ENCODE measurements at regions not wholly inside any gene's neighbourhood (a gene's known extent, or its start where the extent isn't known, plus 50 kb on each side); places are given as distances from the start of the nearest gene placed in this dataset.

DNA sequence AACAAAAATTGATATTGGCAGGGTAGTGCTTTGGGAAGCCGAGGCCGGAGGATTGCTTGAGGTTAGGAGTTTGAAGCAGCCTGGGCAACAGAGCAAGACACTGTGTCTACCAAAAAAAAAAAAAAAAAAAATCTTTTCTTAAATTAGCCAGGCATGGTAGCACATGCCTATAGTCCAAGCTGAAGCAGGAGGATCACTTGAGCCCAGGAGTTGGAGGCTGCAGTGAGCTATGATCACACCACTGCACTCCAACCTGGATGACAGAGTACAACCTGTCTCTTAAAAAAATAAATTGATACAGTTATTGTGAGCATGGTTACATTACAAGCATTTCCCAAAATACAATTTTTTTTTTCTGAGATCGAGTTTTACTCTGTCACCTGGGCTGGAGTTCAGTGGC is 59.4 kb upstream of the SVIL start:
- WGBS, 3 donors, result 92 to 100% (median 93%) methylated on average over 3 of the region's 3 CpGs
- no peak overlapping the region for H3K27ac ChIP-seq (ENCODE audit: low read depth, low read length)

- WGBS, 3 donors, result 51 to 77% (median 52%) methylated on average over 5 of the region's 5 CpGs
- H3K27ac ChIP-seq (ENCODE audit: low read depth, low read length), result no peak overlapping the region
Observed at GRCh38 chr10:29692121-29692539, 57.4 kb upstream of the SVIL start.

GRCh38 chr10:29691564-29692072 is 56.8 kb upstream of the SVIL start:
- 43 to 70% (median 45%) methylated on average over 5 of the region's 5 CpGs for WGBS, 3 donors
- H3K27ac ChIP-seq (ENCODE audit: low read depth, low read length), result no peak overlapping the region

GRCh38 chr10:29689001-29689400 is 54.2 kb upstream of the SVIL start:
- no peak overlapping the region for H3K27ac ChIP-seq (ENCODE audit: low read depth, low read length)
- WGBS, 3 donors, result 65 to 78% (median 67%) methylated on average over 7 of the region's 7 CpGs

- H3K27ac ChIP-seq (ENCODE audit: low read depth, low read length), result no peak overlapping the region
- 21 to 42% (median 32%) methylated on average over 7 of the region's 7 CpGs for WGBS, 3 donors
Observed at GRCh38 chr10:29688230-29688661, 53.5 kb upstream of the SVIL start.

DNA sequence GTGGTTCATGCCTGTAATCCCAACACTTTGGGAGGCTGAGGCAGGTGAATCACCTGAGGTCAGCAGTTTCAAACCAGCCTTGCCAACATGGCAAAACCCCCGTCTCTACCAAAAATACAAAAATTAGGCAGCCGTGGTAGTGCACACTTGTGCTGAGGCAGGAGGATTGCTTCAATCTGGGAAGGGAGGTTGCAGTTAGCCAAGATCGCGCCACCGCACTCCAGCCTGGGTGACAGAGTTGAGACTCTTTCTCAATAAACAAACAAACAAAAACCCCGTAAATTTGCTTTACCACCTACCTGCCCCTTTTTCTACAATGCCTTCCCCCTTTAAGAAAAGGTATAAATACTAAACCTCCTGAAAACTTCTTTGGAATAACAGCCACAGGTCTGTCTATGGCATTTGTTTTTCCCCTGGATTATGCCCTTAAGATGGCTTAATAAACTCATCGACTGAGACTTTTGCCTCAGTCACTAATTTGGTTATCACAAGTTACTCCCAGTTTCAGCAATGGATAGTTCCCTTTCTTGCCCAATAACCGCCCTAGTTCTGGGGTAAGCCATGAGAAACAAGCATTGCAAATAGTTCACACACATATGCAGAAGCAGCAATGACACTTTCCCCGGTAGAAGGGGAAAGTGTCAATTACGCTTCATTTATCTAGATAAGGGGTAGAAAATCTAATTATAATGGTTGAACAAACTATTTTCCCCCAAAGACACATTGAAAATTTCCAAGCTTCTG is 52.8 kb upstream of the SVIL start:
- WGBS, 3 donors, result 58 to 89% (median 66%) methylated on average over 10 of the region's 10 CpGs
- H3K27ac ChIP-seq (ENCODE audit: low read depth, low read length), result no peak overlapping the region

GRCh38 chr10:29685506-29685905 is 50.7 kb upstream of the SVIL start:
- H3K27ac ChIP-seq (ENCODE audit: low read depth, low read length), result no peak overlapping the region
- 89 to 91% (median 89%) methylated on average over 4 of the region's 4 CpGs for WGBS, 3 donors
